Stimulated activated CD4-positive, alpha-beta T cell treated with anti-CD3 and anti-CD28 coated beads, Interleukin-12 subunit alpha, Interleukin-12 subunit beta, amount 100 ng/mL, for 4 hours (primary cell): ENCODE measurements at regions not wholly inside any gene's neighbourhood (a gene's known extent, or its start where the extent isn't known, plus 50 kb on each side); places are given as distances from the start of the nearest gene placed in this dataset.
A peak's percentile ranks its signal among the peaks of the same experiment; 100 is the strongest.

Source experiments
- DNase-seq: peaks from one replicate; pipeline ENCODE4 v3.0.0-alpha.2; 2020

DNA sequence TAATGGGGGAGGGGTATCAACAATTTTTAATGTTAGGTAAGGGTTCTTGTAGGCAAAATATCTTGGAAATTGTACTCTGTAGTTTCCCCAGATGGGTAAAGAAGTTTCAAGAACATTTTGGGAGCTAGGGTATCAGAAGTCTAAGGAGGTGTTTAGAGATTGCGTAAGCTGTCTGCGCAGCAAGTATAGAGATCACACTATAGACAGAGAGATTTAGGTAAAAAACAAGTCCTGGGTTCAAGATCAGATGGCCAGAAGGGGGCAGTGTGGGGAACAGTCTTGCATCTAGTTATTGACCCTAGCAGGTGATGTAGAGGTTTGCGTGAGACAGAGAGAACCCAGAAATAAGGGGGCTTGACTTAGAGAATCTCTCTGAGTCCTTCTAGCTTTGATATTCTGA, 80.8 kb downstream of the S1PR1 start:
- DNase-seq, result no peak

DNA sequence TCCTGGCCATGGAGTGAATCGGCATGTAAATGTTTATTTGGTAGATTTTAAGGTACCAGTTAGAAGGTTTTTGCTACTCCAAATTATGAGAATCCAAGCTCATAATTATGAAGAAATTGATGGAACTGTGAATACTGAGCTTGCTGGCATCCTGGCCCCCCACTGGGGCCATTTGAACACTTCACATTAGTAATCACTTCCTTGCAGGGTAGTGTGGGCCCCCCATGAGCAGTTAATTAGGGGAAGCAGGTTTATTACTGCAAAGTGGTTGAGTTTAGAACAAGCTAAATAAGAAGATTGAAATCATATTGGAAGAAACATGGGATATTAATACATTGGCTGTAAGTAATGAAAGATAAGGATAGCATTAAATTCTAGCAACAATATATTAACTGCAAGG, 86.7 kb downstream of the S1PR1 start:
- DNase-seq, result no peak

- no peak for DNase-seq
Measured at GRCh38 chr1:101325144-101325543, 88.3 kb downstream of the S1PR1 start.

DNA sequence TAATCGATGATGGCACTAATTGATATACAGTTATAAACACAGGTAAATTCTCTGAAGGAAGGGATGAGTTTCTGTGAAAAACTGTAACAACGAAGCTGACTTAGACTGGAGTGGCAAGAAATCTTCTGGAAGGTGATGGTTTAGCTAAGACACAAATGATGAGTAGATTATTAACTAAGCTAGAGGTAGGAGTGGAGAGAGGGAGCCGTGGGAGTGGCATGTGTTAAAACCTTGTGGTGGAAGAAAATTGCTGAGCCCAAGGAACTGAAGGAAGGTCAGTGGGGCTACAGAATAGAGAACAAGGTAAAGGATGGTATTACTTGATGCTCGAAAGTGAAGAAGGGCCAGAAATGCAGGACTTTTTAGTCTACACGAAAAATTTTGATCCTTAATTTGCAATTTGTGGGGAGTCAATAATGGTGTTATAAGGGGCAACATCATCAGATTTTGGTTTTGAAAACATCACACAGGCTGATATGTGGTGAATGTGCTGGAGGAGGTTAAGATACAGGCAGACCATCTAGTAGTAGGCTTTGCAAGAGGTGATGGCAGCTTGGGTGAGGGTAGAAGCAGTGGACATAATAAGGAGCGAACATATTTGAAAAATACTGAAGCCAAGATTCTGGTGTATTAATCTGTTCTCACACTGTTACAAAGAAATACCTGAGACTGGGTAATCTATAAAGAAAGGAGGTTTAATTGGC, 93.8 kb downstream of the S1PR1 start:
- no peak for DNase-seq

GRCh38 chr1:101331794-101332193, 95.0 kb downstream of the S1PR1 start:
- DNase-seq, result no peak

DNA sequence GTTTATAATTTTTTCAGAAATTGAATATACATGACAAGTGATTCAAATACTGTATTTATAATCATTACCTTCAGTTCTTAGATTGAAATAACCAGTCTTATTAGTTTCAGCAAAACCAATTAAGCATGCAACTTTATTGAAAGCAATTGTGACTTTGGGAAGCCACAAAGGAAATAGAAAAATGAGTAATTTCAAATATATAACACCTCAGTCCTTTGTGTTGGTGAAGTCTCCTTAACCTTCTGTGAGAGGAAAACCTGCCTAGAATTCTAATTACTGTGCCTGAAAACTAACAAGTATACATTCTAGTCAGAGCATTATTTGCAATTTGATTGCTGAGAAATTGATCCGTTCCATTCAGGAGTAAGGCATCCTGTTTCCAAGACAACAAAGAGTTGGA, 95.8 kb downstream of the S1PR1 start:
- DNase-seq, result no peak

DNA sequence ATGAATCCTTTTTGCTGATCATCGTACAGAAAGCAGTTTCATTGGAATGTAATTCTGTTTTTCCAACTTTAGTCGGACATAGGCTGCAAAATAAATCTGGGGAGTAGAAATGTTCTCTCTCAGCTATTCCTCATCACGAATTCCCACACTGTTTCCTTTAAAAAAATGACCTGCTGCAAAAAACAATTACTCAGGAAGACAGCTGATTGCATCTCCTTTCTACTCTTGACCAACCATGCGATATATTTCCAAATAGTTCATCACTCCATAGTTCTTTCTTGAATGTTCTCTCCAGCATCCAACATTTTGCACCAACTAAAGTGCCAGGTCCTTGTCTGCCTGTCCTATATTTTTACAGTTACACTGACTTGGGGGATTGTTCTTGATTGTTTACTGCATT, 96.4 kb downstream of the S1PR1 start:
- no peak for DNase-seq

DNA sequence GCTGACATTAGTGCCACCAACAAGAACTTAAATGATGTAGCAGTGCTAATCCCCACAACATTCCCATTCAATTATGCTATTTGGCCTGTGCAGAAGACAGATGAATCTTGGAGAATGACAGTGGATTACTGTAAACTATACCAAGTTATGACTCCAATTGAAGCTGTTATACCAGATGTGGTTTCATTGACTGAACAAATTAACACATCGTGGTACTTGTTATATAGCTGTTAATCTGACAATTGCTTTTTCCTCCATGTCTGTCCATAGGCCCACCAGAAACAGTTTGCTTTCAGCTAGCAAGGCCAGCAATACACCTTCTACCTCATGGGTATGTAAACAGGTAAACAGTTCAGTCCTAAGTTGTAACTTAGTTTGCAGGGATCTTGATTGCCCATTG, 101.1 kb downstream of the S1PR1 start:
- no peak for DNase-seq

DNA sequence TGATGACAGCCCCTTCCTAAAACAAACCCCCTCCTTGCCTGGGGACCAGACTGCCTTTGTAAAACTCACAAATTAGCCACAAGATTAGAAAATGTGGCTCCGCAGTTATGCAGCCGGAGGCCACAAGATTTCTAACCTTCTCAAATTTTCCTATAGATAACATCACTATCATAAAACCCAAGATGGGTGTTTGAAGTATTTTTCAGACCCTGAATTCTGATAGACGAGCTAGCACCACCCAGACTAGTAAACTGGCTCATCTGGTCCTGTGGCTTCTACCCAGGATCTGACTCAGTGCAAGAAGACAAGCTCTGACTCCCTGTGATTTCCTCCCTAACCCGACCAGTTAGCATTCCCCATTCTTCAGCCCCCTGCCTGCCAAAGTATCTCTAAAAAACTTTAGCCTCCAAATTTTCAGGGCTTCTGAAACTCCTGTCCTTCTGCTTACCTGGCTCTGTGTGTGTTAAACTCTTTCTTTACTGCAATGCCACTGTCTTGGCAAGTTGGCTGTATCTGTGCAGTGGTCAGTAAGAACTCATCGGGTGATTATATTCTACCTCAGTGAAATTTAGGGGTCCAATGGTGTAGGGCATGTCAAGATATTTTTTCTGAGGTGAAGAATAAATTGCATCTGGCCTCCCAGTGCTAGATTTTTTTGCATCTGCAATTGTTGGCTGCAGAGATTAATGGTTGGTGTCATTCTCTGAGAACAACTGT, 102.1 kb downstream of the S1PR1 start:
- no peak for DNase-seq

GRCh38 chr1:101344745-101345144, 107.9 kb downstream of the S1PR1 start:
- DNase-seq, result no peak

DNA sequence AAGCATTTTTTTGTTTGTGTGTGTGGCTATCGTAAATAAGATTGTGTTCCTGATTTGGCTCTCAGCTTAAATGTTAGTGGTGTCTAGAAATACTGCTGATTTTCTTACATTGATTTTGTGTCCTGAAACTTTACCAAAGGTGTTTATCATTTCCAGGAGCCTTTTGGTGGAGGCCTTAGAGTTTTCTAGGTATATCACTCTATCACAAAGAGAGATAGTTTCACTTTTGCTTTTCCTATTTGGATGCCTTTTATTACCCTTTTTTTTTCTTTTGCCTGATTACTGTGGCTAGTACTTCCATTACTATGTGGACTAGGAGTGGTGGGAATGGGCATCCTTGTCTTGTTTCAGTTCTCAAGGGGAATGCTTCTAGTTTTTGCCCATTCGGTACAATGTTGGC, 109.6 kb downstream of the S1PR1 start:
- DNase-seq, result no peak

- no peak for DNase-seq
Measured at GRCh38 chr1:101356013-101356412, 119.2 kb downstream of the S1PR1 start.

DNA sequence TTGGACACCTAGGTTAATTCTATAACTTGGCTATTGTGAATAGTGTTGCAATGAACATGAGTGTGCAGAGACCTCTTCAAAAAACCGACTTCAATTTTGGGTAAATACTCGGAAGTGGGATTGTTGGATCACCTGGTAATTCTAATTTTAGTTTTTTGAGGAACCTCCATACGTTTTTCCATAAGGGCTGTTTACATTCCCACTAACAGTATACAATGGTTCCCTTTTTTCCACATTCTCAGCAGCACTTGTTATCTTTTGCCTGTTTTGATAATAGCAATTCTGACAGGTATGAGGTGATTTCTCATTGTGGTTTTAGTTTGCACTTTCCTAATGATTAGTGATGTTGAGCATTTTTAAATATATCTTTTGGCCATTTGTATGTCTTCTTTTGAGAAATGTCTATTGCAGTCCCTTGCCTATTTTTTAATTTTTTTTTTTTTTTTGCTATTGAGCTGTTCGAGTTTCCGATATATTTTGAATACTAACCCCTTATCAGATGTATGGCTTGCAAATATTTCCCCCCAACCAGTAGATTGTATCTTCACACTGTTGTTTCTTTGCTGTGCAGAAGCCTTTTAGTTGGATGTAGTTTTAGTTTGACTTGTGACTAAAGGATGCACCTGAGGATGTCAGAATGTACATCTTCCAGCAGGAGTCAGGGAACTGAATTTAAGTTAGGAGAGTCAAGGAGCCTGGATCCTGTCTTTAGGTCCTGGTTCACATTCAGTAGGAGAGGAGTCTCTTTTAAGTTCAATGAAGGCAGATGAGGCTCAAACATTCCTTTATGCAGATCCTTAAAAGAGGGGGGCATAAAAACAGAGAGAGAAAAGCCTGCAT, 120.0 kb downstream of the S1PR1 start:
- no peak for DNase-seq

- DNase-seq, result peak; percentile 34
Measured at GRCh38 chr1:101357444-101357986, 120.7 kb downstream of the S1PR1 start.

DNA sequence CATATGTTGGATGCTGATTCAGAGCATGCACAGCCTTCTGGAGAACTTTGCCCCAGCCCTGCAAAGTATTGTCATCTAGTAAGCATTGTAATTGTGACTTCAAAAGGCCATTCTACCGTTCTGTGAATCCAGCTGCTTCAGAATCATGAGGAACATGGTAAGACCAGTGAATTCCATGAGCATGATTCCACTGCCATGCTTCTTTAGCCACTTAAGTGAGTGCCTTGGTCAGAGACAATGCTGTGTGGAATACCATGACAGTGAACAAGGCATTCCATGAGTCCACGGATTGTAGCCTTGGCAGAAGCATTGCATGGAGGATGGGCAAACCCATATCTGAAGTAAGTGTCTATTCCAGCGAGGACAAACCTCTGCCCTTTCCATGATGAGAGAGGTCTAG, 123.7 kb downstream of the S1PR1 start:
- no peak for DNase-seq

DNA sequence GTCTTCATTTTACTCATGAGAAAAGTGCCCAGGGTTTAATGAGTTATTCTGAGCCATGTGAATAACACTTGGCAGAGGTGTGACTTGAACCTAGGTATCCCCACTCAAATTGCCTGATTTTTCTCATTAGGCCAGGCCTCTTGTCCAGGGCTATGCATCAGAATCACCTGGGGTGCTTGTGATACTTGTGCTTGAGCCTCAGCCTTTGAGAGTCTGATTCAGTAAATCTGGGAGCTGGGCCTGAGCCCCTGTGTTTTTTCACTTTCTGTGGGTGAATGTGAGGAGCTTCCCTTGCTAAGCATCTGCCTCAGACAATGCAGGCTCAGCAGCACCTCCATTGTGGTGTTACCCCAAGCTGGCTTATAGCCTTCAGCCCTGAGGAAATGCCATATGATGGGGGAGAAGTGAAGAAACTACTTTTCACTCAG, 127.1 kb downstream of the S1PR1 start:
- no peak for DNase-seq

DNA sequence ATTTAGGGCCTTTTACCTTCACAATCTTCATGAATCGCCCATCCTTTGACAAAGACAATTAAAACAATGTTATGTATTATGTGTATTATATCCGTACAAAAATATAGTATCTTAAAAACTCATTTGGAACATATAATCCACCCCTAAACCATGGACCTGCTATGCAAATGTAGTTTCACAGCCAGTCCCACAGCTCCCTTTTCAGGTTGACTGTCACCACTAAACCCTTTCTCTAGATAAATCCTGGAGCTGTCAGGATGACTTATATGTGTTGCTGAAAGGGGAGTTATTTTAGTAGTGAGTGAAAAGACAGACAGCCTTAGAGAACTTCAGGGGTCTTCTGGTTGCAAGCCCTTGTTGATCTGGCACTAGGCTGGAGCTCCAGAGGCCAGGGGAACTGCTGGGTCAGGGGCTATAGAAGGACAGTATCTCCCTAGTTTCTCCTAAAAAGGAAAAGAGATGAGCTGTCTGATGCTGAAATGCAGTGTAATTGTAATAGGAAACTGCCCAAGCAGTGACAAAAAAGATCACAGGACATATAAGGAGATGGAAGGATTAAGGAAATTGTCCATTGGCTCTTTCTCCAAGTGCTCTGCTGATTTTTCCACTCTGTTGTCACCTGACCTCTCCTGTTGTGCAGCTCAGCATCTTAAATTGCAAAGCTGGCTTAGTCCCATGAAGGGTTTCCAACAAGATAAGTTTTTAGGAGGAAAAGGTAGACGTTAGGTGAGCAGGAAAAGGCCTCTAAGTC, 127.7 kb downstream of the S1PR1 start:
- DNase-seq, result no peak

GRCh38 chr1:101365186-101365585, 128.4 kb downstream of the S1PR1 start:
- DNase-seq, result no peak

DNA sequence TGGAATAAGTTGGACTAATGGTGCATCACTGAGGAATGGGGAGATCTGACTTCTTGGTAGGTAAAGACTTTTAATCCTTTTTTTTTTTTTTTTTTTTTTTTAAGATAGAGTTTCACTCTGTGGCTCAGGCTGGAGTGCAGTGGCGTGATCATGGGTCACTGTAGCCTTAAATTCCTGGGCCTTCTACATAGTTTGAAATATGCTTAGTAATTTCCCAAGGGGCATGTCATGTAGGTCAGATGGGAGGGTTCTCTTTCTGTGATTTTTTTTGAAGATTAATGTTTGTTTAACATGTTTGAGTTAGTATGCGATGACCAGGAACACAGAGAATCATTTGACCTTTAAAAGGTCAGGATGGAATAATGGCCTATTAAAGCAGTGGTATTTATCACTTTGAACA, 129.1 kb downstream of the S1PR1 start:
- no peak for DNase-seq

GRCh38 chr1:101366513-101367215, 129.8 kb downstream of the S1PR1 start:
- DNase-seq, result no peak

- no peak for DNase-seq
Measured at GRCh38 chr1:101367630-101368029, 130.8 kb downstream of the S1PR1 start.

DNA sequence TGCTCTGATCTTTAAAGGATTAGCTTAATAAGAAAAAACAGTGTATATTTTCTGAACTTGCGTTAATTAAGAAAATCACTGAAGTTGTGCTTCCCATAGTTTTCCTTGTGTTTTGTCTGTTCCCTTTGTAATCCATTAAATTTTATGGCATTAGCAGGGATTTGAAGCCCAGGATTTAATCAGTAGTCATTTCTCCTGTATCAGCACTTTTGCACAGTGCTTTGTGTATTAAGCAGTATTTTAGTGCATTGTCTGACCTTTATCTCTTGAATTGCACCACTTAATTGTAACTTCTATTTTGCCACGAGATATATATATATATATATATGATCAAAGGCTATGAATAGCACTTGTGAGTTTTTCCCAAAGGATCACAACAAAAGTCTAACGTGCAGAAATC, 133.7 kb downstream of the S1PR1 start:
- DNase-seq, result no peak
